NCI-H2107 (cell line): ENCODE measurements at regions not wholly inside any gene's neighbourhood (a gene's known extent, or its start where the extent isn't known, plus 50 kb on each side); places are given as distances from the start of the nearest gene placed in this dataset.
"Not testable (repeated sequence)": the region's sequence is repeated elsewhere in the genome, so short reads cannot be mapped to it uniquely, and the experiment has no call there.

ENCODE experiments used
- DNase-seq: peaks from one replicate; lab custom pipeline; 2025; lab: John Stamatoyannopoulos, UW

GRCh38 chr14:30223966-30224365 lies 296.3 kb upstream of the PRKD1 start:
- no peak for DNase-seq

DNA sequence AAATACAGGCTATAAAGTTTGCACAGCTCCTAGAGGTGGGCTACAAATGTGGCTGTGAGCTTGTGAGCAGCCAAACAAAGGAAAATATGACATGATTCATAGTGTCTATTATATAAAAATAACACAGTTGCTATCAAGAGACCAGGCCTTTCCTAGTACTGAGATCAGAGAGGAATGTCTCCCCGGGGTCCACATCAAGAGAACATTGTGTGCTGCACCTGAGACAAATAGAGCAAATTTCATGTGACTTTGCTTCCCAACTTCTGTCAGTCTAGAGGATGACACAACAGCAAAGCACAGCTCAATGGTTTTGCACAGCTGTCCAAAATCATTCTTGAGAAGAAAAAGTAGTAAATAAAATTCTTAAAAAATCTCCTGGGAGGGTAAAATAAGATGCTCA lies 297.5 kb upstream of the PRKD1 start:
- no peak for DNase-seq

DNA sequence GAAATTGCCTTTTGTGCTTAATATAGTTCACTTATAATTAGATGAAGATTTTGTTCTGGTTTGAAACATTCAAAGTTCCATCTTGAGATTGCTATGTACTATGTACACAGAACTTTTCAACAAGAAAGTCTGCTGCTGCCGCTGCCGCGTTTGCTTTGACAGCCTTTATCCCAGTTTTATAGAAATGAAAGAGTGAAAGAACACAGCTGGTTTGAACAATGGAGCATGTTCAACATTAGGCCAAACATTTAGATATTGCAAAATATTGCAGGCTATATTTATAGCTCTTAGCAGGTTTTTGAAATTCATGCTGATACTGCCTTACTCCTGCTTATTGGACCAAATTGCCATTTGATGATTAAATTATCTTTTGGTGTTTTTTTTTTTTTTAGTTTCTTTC lies 299.8 kb upstream of the PRKD1 start:
- no peak for DNase-seq

GRCh38 chr14:30227876-30228275 lies 300.2 kb upstream of the PRKD1 start:
- DNase-seq, result no peak

DNA sequence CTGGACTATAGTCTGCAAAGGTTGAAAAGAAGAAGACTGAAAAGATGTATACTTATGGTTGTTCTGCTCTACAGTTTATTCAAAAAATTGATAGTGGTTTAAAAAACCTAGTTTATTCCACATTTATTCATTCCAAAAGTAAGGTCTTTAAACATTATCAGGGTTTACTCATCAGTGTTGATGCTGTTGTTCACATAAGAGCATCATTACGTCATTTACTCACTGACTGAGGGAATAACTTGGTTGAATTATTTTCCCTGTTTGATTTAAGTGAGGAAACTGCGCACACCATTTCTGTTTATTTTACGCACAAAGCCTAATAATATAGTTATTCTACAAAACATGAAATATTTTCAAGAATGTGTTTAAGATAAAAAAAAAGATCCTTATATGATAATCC lies 303.1 kb upstream of the PRKD1 start:
- no peak for DNase-seq

DNA sequence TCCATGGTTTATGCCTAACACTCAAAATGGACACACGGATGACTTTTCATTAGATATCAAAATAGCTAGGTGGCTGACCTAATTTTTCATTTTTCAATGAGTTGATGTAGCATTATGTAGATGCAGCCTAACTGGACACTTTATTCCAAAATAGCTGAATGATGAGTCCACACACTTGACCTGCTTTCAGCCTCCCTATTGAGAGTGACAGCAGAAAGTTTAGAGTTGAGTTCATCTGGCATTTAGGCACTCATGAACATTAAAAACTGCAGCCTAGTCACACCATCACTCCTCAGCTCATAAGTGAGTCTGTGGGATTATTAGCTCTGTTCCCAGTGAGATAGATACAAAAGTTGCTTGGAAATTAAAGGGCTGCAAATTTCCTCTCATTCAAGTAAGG lies 307.3 kb upstream of the PRKD1 start:
- no peak for DNase-seq

GRCh38 chr14:30235485-30235884 lies 307.8 kb upstream of the PRKD1 start:
- no peak for DNase-seq

DNA sequence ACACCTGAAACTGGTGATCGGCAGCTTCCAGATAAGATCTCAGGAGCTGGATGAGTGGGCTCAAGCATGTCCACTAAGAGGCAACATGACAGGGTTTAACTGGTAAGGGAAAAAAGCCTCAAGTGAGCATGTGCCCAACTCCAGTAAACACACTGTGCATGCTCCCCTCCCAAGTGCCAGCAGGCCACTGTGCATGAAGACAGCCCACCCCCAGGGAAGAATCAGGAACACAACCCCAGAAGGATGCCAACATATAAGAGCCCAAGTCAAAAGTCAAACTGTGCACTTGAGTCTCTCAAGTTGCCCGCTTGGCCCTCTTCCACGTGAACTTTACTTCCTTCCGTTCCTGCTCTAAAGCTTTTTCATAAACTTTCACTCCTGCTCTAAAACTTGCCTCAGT lies 311.3 kb upstream of the PRKD1 start:
- DNase-seq, result no peak

GRCh38 chr14:30240018-30240417 lies 312.4 kb upstream of the PRKD1 start:
- DNase-seq, result no peak

- DNase-seq, result no peak
Observed at GRCh38 chr14:30240685-30241084, 313.0 kb upstream of the PRKD1 start.

- DNase-seq, result no peak
Observed at GRCh38 chr14:30242744-30243143, 315.1 kb upstream of the PRKD1 start.

- no peak for DNase-seq
Observed at GRCh38 chr14:30243207-30243606, 315.6 kb upstream of the PRKD1 start.

- DNase-seq, result no peak
Observed at GRCh38 chr14:30243805-30244204, 315.2 kb upstream of the G2E3 start.

DNA sequence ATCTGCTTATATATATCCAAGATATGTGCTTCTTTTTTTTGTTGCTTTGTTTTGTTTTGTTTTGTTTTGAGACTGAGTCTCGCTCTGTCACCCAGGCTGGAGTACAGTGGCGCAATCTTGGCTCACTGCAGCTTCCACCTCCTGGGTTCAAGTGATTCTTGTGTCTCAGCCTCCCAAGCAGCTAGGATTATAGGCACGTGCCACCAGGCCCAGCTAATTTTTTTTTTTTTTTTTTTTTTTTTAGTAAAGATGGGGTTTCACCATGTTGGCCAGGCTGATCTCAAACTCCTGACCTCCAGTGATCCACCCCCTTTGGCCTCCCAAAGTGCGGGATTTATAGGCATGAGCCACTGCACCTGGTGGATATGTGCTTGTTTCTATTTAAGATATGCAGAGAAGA lies 314.6 kb upstream of the G2E3 start:
- DNase-seq, result not testable (repeated sequence)

GRCh38 chr14:30251017-30251416 lies 307.9 kb upstream of the G2E3 start:
- no peak for DNase-seq

- DNase-seq, result no peak
Observed at GRCh38 chr14:30251557-30252100, 307.3 kb upstream of the G2E3 start.

DNA sequence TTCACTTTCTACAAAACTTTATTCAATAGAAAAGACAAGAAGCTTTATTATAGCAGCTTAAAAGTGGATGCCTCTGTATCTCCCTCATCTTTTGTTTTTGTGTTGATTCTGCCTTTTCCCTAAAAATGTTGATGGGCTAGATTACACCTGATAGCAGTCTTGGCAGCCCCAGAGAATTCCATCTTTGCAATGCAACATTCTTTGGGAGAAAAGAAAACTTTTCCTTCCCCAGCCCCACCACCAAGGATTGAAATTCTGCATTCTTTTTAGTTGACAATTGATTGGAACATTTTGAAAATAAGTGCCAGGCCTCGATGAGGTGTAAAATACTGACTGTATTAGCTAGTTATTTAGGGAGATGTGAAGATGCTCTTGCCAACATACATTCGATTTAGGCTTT lies 306.8 kb upstream of the G2E3 start:
- no peak for DNase-seq

GRCh38 chr14:30252783-30253674 lies 305.9 kb upstream of the G2E3 start:
- no peak for DNase-seq

DNA sequence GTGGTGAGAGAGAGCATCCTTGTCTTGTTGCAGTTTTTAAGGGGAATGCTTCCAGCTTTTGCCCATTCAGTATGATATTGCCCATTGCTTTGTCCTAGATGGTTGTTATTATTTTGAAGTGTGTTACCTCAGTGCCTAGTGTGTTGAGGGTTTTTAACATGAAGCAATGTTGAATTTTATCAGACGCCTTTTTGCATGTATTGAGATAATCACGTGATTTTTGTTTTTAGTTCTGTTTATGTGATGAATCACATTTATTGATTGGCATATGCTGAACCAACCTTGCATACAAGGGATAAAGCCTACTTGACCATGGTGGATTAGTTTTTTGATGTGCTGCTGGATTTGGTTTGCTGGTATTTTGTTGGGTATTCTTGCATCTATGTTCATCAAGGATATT lies 302.3 kb upstream of the G2E3 start:
- DNase-seq, result no peak

GRCh38 chr14:30257946-30258661 lies 300.9 kb upstream of the G2E3 start:
- DNase-seq, result no peak

GRCh38 chr14:30260833-30261607 lies 297.9 kb upstream of the G2E3 start:
- DNase-seq, result no peak

DNA sequence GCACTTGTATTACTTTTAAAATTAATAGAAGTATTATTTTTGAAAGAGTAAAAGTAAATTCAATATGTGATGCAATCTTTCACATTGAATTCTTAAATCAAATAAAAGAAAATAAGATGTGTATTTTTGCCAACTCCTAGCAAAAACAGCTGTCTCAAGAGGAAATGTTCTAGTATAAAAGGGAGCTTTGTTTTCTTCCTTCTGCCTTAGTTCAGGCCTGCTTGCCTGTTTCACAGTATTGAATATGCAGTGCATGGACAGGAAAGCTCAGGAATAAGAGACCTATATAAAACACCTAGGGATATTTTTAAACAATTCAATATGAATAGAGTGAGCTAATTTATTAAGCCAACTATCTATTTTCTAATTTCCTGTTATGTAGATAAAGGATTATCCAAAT lies 294.8 kb upstream of the G2E3 start:
- DNase-seq, result no peak
